BLaER1 (cell line): ENCODE measurements at regions not wholly inside any gene's neighbourhood (a gene's known extent, or its start where the extent isn't known, plus 50 kb on each side); places are given as distances from the start of the nearest gene placed in this dataset.
A peak's percentile ranks its signal among the peaks of the same experiment; 100 is the strongest.

Experiments used
- H3K27ac ChIP-seq: shearing (Covaris generic); formaldehyde crosslinking; 2 replicates; pipeline ENCODE4 v1.8.1; 2022
- H3K27me3 ChIP-seq: shearing (Covaris generic); formaldehyde crosslinking; 2 replicates; pipeline ENCODE4 v1.8.1; 2022
- H3K36me3 ChIP-seq: shearing (Covaris generic); formaldehyde crosslinking; 2 replicates; pipeline ENCODE4 v1.8.1; 2022
- H3K4me1 ChIP-seq: shearing (Covaris generic); formaldehyde crosslinking; 2 replicates; pipeline ENCODE4 v1.8.1; 2022
- H3K4me2 ChIP-seq: shearing (Covaris generic); formaldehyde crosslinking; 2 replicates; pipeline ENCODE4 v1.8.1; 2022
- H3K4me3 ChIP-seq: shearing (Covaris generic); formaldehyde crosslinking; 2 replicates; pipeline ENCODE4 v1.8.1; 2022
- H3K9ac ChIP-seq: shearing (Covaris generic); formaldehyde crosslinking; 2 replicates; pipeline ENCODE4 v1.8.1; 2022
- H3K9me3 ChIP-seq: shearing (Covaris generic); formaldehyde crosslinking; 2 replicates; pipeline ENCODE4 v1.8.1; 2022
- H4K20me1 ChIP-seq: shearing (Covaris generic); formaldehyde crosslinking; 2 replicates; pipeline ENCODE4 v1.8.1; 2022
- Cebpa-rat ChIP-seq: shearing (Covaris generic); IDR thresholded peaks from 2 replicates; pipeline ENCODE4 v1.8.1; 2022

DNA sequence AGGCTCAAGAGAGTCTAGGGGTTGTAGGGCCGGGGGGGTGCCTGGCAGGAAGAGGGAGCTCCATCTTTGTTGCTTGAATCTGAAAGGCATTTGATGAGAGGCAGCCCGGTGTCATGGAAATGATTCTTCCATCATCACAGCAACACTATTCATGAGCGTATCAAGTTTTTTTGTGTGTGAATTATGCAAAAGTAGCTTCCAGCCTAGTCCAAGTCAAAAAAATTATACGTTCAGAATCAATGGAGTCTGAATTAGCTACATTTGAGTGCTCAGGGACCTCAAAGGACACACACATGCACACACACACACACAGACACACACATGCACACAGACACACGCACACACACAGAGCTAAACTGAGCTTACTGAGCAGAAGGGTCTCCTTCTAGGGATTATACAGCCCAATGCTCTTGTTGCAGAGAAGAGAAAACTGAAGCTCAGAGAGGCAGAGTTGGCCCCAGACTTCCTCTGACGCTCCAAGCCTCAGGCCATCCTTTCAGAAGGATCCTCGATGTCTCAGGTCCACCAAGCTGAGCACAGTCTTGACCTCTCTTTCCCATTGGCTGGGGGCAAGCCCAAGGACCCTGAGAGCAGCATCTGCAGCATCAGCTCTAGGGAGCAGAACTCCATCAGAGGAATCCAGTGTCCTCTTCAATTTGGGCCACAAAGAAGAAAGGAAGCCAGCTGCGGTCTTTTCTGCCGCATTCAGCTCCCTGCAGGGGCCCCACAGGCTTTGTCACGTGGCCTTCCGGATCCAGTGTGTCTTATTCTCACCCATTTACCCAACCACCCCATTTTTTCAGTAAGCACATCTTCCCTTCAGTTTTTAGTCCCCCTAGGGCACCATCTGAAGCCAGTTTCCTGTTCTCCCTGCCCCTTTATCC lies 228.0 kb downstream of the UACA start:
- H3K9ac ChIP-seq = no peak overlapping the region
- TF ChIP-seq Cebpa-rat = no peak
- H3K4me2 ChIP-seq = peak overlapping the region; percentile 76
- peaks cover 48% of the 10 kb centered on the region for H3K4me1 ChIP-seq
- H3K9me3 ChIP-seq = no peaks in the 10 kb centered on the region
- no peaks in the 10 kb centered on the region for H3K36me3 ChIP-seq
- H4K20me1 ChIP-seq = no peaks in the 10 kb centered on the region
- H3K27ac ChIP-seq = peak overlapping the region; percentile 36; the same call in 1 of the 2 replicates
- H3K4me3 ChIP-seq = peak overlapping the region; percentile 32; the same call in 1 of the 2 replicates
- H3K27me3 ChIP-seq = no peaks in the 10 kb centered on the region

- Histone ChIP-seq H3K4me3 (0 out of 2 replicates have a peak overlapping the region, but pooled peaks have one; percentile 32), H3K27ac (no peak overlapping the region), H3K36me3 (no peaks in the 10 kb centered on the region), H3K27me3 (no peaks in the 10 kb centered on the region), H4K20me1 (no peaks in the 10 kb centered on the region), H3K4me2 (peak overlapping the region; percentile 76), H3K4me1 (peaks cover 60% of the 10 kb centered on the region), H3K9me3 (no peaks in the 10 kb centered on the region), H3K9ac (no peak overlapping the region)
- TF ChIP-seq Cebpa-rat = no peak
Measured at GRCh38 chr15:70533931-70534742, 229.2 kb downstream of the UACA start.

GRCh38 chr15:70532531-70533186 lies 230.7 kb downstream of the UACA start:
- Histone ChIP-seq H3K4me1 (peaks cover 74% of the 10 kb centered on the region), H4K20me1 (no peaks in the 10 kb centered on the region), H3K4me2 (peak overlapping the region; percentile 27; the same call in 1 of the 2 replicates), H3K9me3 (no peaks in the 10 kb centered on the region), H3K27ac (no peak overlapping the region), H3K27me3 (no peaks in the 10 kb centered on the region), H3K4me3 (no peak overlapping the region), H3K9ac (no peak overlapping the region), H3K36me3 (no peaks in the 10 kb centered on the region)
- TF ChIP-seq Cebpa-rat = no peak

- H3K36me3 ChIP-seq = no peaks in the 10 kb centered on the region
- no peaks in the 10 kb centered on the region for H4K20me1 ChIP-seq
- H3K9me3 ChIP-seq = no peaks in the 10 kb centered on the region
- peaks cover 81% of the 10 kb centered on the region for H3K4me1 ChIP-seq
- TF ChIP-seq Cebpa-rat = no peak
- H3K27me3 ChIP-seq = no peaks in the 10 kb centered on the region
- no peak overlapping the region for H3K4me2 ChIP-seq
- H3K4me3 ChIP-seq = no peak overlapping the region
- H3K9ac ChIP-seq = no peak overlapping the region
- no peak overlapping the region for H3K27ac ChIP-seq
Measured at GRCh38 chr15:70531576-70531975, 231.8 kb downstream of the UACA start.

DNA sequence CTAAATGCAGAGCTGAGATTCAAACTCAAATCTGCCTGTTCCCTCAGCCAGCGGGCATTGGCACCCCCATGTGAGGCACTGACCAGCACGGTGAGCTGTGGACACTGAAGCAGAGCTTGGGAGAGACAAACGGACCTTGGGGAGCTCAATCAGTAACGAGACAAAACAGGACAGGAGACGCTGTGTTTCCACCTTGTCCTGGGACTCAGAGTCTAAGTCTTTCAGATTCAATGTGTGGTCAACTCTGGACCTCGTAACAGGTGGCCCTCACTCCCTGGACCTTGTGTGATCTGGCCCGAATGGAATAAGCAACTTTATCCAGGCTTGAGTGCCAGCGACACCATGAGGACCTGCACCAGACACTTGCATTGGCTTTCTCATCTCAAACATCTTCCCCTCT lies 232.5 kb downstream of the UACA start:
- Histone ChIP-seq H3K9ac (no peak overlapping the region), H3K27me3 (no peaks in the 10 kb centered on the region), H3K4me3 (no peak overlapping the region), H3K9me3 (no peaks in the 10 kb centered on the region), H4K20me1 (no peaks in the 10 kb centered on the region), H3K27ac (no peak overlapping the region), H3K4me1 (peaks cover 81% of the 10 kb centered on the region), H3K4me2 (no peak overlapping the region), H3K36me3 (no peaks in the 10 kb centered on the region)
- TF ChIP-seq Cebpa-rat = no peak

DNA sequence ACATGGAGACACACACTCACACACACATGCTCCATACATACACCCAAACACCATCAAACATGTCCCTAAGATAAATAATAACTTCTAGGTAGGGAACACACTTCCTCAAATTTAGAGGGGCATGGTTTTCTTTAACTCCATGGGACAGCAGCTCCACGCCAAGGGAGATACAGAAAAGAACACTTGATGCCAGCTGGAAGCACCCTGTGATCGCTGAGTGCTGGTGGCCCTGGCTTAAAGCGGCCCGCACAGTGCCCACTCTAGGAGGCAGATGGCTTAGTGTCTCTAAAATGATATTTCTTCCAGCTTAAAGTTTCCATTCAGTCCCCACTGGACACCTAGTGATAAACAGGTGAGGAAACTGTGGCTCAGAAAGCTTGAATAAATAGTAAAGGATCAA lies 232.9 kb downstream of the UACA start:
- no peak overlapping the region for H3K9ac ChIP-seq
- no peak overlapping the region for H3K4me3 ChIP-seq
- peak overlapping the region; percentile 91; the same call in 1 of the 2 replicates for H3K4me2 ChIP-seq

GRCh38 chr15:70530017-70530499 lies 233.3 kb downstream of the UACA start:
- H3K9me3 ChIP-seq = no peaks in the 10 kb centered on the region
- H3K4me1 ChIP-seq = peaks cover 81% of the 10 kb centered on the region
- H4K20me1 ChIP-seq = 0 out of 2 replicates have a peak, but pooled peaks cover under 1% of the 10 kb centered on the region
- no peak overlapping the region for H3K27ac ChIP-seq
- TF ChIP-seq Cebpa-rat = no peak
- no peaks in the 10 kb centered on the region for H3K27me3 ChIP-seq
- no peak overlapping the region for H3K4me3 ChIP-seq
- H3K36me3 ChIP-seq = no peaks in the 10 kb centered on the region
- no peak overlapping the region for H3K9ac ChIP-seq
- H3K4me2 ChIP-seq = peak overlapping the region; percentile 91; the same call in 1 of the 2 replicates

More for the DNA sequence above, 232.9 kb downstream of the UACA start:
- Histone ChIP-seq H3K27me3 (no peaks in the 10 kb centered on the region), H3K36me3 (no peaks in the 10 kb centered on the region), H3K27ac (no peak overlapping the region), H3K9me3 (no peaks in the 10 kb centered on the region), H3K4me1 (peaks cover 81% of the 10 kb centered on the region), H4K20me1 (no peaks in the 10 kb centered on the region)
- TF ChIP-seq Cebpa-rat = no peak

- H3K27me3 ChIP-seq = no peaks in the 10 kb centered on the region
- H3K36me3 ChIP-seq = no peaks in the 10 kb centered on the region
- peak overlapping the region; percentile 91 for H3K4me2 ChIP-seq
- no peaks in the 10 kb centered on the region for H3K9me3 ChIP-seq
- H4K20me1 ChIP-seq = peaks cover 12% of the 10 kb centered on the region; the same call in 1 of the 2 replicates
- no peak overlapping the region for H3K4me3 ChIP-seq
- H3K27ac ChIP-seq = no peak overlapping the region
- no peak for TF ChIP-seq Cebpa-rat
- peaks cover 81% of the 10 kb centered on the region for H3K4me1 ChIP-seq
- no peak overlapping the region for H3K9ac ChIP-seq
Measured at GRCh38 chr15:70528816-70529215, 234.5 kb downstream of the UACA start.

GRCh38 chr15:70528270-70528706 lies 235.1 kb downstream of the UACA start:
- Histone ChIP-seq H3K4me2 (peak overlapping the region; percentile 91), H3K9ac (no peak overlapping the region), H3K27me3 (no peaks in the 10 kb centered on the region), H4K20me1 (peaks cover 17% of the 10 kb centered on the region; the same call in 1 of the 2 replicates), H3K9me3 (no peaks in the 10 kb centered on the region), H3K4me3 (no peak overlapping the region), H3K27ac (no peak overlapping the region), H3K4me1 (peaks cover 81% of the 10 kb centered on the region), H3K36me3 (no peaks in the 10 kb centered on the region)
- no peak for TF ChIP-seq Cebpa-rat
